ENCODE measurements at regions not wholly inside any gene's neighbourhood (a gene's known extent, or its start where the extent isn't known, plus 50 kb on each side); places are given as distances from the start of the nearest gene placed in this dataset.

DNA sequence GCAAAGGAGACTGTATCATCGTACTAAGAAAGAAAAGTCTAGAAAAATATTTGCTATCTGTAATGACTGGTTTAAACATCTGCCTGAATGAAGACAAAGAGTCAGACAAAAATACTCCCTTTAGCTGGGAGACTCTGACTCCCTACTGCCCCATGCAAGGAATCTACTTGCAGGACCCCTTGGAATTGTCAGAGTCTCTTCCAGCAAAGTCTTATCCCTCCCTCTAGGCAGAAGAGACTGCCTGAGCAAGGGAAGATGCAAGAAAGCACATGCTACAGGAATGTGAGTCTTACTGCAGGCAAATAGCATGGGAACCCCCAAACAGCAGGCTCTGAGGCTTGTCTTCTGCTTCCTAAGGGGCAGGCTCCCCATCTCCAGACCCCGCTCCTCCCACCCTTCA is 154.0 kb downstream of the KCNA5 start:
- DNase-seq, result no peak

DNA sequence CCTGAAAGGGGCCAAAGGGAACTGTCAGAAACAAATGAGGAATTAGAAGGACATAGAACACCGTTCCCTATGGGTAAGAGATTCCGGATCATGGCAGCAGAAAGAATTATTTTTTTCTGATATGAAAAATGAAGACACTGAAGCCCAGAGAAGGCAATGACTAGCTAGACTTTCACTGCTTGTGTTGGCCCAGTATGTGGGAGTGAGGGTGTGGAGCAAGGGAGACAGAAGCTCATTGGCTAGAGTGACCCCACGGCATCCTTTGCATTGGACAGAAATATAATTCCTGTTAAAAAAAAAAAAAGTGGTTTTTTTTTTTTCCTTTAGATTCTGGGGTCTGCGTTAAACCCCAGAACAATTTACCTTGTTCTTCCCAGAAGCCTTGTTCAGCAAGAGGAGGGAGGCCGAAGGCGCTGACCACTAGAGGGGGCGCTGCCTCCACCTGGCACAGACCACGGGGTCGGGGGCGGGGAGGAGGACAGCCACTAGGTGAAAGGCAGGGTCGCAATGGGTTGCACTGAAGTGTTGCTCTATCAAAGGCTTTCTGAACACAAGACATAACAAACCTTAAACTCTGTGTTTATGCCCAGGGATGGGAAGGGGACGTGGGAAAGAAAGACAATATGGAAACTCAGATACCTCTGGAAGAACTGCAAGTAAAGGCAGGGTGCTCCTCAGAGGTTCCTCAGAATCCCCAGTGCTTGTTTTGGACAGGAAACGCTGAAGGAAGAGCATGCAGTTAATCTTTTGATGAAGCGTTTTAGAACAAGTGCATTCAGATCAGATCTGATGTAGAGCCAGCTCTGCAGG is 156.8 kb downstream of the KCNA5 start:
- no peak for DNase-seq

DNA sequence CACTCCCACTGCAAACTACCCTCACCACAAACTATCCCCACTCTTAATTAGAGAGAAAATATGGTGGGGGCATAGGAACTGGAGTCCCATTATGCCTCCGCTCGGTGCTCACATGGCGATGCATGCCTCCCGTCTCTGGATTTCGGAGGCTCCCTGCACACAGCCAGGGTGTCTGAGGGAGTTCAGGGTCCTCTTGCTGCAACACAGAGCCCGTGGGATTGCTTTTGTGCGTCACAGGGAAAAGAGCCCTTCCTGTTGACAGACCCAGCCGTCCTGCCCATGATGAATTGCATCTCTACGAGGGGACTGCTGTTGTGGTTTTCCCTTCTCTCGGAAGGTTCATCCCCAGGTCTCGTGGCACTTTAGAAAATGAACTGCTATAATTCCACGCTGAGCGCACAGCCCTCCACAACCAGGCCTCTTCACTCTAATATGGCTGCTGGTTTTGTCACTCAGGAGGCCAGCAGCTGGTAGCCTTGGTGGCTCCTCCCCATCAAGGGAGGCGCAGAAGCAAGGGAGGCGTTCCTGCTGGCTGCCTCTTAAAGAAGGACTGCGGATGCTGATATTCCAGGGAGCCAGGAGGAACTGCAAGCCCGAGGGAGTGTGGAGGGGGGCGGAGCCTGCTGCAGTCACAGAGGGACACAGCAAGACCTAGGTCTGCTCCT is 158.0 kb downstream of the KCNA5 start:
- no peak for DNase-seq

DNA sequence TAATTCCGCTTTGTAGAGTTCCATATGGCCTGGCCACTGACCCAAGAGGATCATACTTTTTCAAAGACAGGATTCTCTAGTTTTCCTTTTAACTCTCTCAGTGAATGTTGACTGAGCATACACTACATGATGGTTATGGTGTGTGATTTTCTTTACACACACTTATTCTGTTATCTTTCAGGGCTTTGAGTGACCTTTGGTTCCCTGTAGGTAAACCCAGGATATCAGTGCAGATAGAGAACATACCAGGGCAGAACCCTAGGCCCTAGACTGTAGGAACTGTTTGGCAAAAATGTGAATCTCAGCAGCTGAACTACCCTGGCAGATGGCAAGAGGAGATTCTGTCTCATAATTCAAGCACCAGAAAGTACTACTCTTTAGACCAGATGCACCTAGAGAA is 159.6 kb downstream of the KCNA5 start:
- no peak for DNase-seq

DNA sequence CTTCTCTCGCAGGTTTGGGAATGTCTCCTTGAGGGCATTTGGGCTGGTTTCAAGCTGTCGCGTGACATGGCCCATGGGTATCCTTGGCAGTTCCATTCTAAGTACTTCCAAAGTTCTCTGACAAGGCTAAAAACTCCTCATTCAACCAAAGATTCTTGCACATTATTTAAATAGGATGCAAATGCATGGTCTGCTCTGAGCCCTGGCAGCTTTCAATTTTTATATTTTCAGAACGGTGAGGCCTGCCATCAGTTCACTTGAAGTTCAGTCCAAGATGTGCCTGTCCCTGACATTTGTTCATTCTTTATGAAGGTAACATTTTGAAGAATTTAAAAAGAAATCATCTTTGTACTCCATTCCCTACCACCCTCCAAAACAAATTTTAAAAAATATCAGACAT is 160.0 kb downstream of the KCNA5 start:
- no peak for DNase-seq

DNA sequence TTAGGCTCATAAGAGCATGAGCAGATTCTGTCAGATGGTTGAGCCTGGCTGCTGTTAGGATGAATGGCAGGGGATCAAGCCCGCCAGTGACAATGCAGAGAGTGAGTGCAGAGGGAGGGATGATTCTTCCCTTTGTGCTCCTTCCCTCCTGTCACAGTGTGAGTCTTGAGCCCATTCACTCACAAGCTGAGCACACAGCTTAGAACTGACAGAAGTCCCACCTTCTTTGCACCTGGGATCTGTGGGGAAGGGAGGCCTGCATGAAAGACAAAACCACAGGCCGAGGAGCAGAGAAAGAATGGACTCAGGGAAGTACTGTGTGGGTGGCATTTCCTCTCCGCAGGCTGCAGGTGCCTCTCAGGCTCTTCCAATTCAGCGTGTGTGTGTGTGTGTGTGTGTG is 160.6 kb downstream of the KCNA5 start:
- no peak for DNase-seq

DNA sequence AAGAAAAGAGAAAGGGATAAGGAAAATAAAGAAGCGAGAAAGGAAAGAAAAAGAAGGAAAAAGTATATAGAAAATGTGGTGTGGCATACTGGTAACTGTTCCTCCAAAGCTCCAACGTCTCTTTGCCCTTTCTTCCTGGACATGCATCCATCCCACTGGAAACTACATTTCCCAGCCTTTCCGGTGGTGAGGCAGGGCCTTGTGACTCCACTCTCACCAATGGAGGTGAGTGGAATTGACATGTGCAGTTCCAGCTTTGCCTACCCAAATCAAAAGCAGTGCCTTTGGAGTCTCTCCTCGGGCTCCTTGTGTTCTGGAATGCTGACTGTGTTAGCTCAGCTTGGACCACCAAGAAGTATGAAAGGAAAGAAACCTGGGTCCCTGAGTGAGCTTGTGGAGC is 161.2 kb downstream of the KCNA5 start:
- no peak for DNase-seq

DNA sequence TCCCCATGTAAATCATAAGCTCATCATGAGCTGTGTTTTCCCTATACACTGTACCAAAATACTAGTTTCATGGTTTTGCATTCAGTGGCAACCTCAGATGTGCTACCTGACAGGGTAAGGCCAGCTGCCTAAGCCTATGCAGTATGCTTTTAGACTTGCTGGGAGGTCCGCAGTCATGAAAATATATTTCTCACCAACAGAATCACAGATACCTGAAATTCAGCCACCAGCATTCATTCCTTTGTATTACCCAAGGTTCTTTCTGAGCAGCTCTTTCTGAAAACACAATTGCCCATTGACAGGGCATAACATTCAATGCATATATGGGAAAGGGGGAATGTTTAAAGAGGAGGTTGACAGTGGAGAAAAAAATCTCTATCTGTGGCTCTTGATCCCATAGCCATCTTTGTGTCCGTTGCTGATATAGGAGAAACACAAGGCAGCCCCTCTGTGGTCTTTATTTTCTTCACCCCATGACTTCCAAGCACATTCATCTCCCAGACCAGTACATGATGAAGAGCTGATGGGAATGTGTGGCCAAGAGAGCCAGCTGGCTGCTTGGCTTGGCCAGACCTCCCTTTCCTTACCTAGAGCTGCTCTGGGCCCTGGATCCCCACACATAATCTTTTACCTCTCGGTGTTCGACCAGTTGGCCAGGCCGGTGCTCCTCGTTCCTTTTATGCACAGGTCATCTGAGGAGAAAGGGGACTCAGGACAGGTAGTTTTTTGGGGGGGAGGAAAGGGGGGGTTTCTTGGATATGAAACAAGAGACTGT is 162.9 kb downstream of the KCNA5 start:
- no peak for DNase-seq

DNA sequence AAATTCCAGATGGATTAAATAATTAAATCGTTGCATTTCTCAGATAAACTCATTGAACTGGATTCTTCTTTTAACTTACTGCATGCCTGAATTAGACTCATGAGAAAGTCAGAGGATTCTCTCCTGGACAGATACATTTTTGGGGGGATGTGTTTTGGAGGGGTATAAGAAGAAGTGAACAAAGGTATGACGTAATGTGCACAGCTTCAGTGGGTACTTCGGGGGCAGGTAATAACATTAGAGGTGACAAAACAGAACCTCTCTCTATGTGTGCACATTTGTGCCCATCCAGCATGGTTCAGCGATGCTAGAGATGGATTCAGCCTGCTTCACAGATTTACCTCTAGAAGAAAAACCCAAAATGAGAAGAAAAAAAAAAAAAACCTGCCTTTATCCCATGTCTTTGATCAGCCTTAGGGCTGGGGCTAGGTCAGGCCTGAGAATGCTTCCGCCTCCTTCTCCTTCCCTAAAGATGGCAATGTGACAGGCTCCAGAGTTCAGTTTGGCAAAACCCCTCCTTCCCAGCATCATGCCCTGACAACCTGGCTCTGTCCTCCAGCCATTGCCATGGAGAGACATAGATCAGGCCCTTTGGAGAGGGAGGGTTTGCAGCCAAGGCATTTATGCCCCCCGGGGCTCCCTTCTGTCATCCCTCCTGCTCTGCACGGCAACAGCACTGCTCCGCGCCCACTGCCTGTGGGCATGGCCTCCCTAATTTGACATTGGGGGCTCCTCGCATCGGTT is 166.7 kb downstream of the KCNA5 start:
- DNase-seq, result no peak

DNA sequence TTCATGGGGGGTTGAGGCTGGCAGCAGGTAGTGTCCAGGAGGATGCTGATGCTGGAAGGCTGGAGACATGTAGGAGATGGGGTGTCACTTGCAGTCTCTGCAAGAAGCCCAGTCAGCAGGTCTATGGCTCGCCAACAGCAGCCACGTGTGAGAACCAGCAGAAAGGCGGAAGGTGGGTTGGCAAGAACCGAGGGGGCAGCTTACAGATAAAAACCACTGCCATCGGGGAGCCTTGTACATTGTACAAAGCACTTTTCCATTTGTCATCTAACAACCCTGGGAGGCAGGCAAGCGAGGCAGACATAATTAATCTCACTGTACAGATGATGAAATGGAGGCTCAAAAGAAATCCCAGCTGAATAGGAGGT is 167.2 kb downstream of the KCNA5 start:
- DNase-seq, result no peak

DNA sequence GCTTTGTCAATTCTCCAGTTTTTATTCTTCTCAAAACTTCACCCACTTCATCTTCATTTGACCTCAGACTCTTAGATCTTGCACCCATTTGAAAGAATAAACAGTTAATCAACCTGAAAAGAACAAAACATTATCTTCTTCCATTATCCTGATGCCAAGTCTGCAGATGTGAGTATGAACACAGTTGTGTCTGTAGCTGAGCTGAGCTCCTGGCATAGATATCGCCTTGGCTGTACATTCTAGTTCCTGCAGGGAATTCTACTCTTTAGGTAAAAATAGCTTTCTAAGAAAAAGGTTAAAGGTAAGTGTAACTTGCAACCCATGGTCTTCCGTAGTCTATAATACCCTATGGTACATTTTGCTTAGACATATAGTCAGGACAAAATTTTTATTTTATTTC is 169.7 kb downstream of the KCNA5 start:
- no peak for DNase-seq

DNA sequence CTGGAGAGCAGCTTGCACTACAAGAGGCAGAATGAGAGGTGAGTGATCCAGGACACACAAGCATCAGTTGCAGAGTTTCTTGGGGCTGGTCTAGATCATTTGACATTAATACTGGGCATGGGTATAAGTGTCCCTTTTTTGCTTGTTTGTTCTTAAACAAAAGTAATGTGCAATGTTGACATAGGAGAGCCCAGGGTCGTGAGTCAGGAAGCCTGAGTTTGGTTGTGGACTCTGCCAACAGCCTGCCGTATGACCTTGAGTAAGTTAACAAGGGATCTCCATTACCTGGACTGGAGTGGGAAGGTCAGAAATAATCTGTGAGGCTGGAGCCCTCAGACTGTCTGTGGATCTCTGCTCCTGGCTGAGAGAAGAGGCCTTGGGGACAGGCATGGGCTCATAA is 170.3 kb downstream of the KCNA5 start:
- DNase-seq, result no peak

DNA sequence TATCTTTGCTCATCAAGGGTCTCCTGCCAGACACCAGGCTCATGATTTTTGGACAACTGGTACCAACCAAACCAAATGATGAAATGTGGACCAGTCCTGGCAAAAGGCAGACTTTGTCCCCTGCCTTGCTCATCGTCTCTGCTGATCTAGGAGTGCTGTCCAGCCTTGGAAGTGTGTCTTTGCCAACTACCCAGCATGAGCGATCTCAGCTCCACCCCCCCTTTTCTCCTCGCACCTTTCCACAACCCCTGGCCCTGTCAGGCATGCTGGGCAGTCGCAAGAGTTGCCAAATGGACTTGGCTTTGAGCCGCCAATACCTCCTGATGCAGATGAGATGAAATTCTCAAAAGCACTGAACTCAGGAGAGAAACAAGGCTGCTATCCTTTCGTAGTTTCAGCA is 174.3 kb downstream of the KCNA5 start:
- DNase-seq, result no peak

DNA sequence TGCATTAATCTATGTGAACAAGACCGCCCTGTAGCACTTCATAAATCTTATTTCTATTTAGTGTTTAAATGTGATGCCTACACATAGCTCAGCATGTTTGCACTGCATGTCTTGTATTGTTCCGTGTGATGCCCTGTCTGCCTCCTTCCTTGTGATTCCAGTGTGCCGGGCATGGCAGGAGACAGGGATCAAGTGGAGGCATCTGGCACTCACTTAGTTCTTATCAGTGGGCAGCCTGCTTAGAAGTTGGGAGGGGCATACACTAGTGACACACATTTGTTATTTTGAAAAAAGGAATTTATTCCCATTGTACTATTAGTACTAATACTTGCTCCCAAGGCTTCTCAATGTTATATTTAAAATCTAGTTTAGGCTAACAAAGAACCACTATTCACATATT is 176.4 kb downstream of the KCNA5 start:
- no peak for DNase-seq

DNA sequence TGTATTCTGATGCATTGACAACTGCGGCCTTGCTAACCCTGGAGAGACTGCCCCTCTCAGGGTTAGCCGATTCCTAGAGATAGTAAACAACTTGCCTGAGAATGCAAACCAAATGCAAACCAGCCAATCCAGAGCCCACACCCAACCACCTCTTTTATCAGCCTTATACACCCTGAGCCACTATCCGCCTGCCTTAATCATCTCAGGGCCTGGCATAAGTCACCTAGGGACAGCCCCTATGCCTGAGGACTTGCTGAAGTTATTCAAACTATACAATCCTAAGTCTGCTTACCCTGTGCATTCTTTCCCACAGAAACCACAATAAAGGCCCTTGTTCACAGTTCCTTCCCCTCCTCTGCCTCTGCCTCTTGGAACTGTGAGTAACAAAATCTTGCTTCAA is 177.2 kb downstream of the KCNA5 start:
- DNase-seq, result no peak

DNA sequence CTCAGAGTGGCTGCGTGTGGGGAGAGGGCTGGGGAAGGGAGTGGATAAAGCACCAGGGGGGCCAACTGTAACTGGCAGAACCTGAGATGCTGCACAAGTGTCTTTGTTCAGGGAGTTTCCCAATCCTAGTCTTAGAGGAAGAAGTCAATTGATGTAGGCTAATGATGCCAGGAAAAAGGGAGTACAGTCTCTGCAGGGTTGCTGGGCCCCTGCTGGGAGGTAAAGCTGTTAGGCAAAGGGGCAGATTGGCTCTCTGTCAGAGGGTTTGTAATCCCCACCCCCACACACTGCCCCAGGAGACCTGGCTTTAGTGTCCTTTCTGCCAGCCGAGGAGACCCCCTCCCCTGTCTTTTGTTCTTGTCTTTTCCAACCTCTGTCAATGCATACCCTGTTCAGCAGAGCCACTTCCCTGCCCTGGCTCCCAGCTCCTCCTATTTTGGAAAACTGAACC is 178.4 kb downstream of the KCNA5 start:
- no peak for DNase-seq

DNA sequence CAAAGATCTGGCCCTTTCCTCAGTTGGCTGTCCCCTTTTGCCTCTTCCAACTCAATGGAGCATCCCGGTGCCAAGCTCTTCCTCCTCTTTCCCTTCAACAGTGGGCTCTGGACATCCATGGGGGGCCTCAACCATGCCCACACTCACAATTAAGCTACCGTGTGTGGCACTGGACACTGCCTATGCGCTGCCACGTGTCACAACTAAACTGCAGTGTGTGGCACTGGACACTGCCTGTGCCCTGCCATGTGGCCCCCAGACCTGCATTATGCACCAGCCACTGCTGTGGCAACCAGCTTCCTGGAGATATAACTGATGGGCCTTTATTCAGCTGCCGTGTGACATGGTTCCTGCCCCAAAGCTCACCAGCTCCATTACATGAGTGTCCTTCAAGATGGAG is 179.1 kb downstream of the KCNA5 start:
- DNase-seq, result no peak

DNA sequence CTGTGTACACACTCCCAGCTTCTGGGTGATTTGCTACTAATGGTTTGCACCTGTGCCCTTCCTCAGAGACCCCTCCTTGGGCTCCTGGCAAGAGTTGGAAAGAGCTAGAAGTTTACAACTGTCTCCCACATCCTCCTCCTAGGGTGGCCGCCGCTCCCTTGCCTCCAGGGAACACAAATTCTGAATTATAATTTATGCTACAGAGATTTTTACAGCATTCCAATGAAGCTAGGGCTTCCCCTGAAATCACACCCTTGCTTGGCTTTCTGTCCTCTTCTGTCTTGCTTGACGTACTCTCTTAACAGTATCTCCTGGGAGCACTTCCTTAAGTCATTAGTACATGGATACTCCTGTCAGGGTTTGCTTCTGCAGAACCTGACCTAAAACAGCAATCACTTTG is 180.2 kb downstream of the KCNA5 start:
- no peak for DNase-seq

DNA sequence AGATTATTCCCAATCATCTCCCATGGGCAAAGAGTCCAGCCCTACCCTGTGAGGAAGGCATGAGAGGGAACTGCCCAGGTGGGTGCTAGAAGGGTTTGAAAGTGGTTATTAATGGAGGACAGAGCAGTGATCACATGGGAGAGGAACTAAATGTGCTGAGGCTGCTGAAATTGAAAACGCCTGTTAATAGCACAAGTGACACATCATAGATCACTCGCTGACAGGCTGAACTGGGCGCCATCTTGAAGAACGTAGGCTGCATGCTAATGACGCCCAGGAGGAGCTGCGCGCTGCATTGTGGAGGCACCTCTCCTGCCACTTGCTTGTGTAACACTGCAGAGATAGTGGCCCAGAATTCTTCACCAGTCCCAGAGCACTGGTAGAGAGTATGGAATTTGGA is 182.9 kb downstream of the KCNA5 start:
- DNase-seq, result no peak

DNA sequence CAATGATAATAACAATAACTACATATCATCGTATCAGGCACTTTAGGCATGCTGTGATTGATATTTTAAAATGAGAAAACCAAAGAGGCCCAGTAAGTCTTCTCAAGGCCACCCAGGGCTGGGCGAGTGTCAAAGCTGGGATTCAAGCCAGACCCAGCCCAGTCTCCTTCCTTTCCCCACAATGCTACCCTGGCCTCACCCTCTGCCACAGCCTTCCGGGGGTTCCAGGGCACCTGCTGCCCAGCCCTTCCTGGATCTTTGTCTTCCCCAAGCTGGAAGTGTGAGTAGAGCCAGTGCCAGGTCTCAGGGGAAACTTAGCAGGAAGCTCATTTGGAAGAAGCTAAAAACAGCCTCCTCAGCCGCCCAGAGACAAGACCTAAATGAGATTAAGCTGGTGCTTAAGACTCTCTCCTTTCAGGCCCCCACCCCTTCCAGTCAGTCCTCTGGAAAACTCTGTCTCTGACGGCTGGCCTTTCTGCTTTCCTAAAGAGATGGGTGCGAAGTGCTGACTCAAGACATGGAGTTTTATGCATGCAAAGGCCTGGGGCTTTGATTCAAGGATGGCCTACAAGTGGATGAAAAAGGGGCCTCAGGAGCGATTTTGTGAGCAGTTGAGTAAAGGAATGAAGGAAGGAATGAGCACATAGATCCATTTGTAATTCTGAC is 184.2 kb downstream of the KCNA5 start:
- DNase-seq, result no peak

DNA sequence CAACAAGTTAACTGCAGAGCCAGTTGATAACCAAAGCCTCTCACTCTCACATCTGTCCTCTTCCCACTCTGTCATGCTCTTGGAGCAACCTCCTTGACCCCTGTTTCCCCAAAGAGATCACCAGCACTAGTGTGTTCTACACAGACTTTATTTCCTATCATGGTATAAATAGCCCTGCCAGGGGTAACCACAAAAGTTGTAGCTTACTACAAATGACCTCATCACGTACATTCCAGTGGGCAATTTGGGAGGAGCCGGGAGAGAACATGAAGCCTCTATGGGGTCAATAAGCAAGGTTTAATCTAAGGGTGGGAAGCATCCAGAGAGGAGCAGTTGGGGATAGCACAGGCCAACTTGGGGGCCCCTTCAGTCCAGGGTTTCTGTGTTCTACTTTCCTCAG is 186.5 kb downstream of the KCNA5 start:
- no peak for DNase-seq

DNA sequence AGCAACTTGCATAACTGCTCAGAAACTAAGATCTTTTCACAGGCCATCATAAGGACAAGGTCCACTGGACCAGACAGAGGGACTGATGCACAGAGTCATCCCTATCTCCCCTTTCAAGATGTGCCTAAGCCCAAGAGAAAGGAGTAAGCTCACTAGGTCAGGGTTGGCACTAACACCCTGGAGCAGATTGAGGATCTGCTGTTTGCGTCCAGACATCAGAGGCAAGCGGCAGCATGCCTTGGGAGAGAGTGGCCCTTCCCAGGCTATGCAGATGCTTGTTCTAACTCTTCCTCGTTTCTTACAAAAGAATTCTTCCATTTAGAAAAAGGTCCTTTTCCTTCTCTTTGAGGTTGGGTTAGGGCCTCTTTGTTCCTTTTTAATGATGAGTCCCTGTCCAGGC is 187.2 kb downstream of the KCNA5 start:
- DNase-seq, result no peak
